AML-193 (cell line): ENCODE measurements at regions not wholly inside any gene's neighbourhood (a gene's known extent, or its start where the extent isn't known, plus 50 kb on each side); places are given as distances from the start of the nearest gene placed in this dataset.

Experiments
- DNase-seq, 2 experiments: peaks; one replicate each; lab custom pipeline; 2025; lab: John Stamatoyannopoulos, UW

DNA sequence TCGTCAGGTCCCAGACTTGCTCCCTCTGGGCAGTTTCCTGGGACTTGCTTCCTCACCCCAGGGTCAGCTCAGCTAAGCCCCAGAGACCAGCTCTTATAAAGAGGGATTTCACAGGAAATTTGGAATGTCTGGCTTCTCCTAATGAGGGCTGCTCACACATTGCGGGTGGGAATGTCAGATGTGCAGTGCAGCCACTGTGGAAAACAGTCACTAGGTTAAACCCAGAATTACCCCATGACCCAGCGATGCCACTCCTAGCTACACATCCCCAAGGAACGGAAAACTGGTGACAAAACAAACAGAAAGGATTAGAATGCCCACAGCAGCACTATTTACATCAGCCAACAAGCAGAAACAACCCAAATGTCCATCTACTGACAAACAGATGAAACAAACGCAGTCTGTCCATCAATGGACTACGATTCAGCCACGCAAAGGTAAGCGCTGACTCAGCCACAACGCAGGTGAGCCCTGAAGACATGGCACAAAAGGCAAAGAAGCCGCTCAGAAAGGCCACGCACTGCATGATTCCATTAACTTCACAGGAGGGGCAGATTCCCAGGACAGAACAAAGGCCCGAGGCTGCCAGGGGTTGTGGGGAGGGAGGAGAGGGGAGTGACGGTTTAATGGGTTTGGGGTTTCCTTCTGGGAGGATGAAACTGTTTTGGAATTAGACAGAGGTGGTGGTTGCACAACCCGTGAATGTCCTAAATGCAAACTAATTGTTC, 63.0 kb downstream of the NCOR2 start:
- no peak for DNase-seq

DNA sequence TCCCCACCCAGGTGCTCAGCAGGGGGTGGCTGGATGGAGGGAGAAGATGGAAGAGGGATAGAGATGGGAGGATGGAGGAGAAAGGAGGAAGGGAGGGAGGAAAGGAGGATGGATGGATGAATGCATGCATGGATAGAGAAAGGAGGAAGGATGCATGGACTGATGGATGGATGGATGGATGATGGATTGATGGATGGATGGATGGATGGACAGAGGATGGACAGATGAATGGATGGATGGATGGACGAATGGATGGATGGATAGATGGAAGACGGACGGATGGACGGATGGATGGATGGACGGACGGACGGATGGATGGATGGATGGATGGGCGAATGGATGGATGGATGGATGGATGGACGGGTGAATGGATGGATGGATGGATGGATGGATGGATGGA, 64.1 kb downstream of the NCOR2 start:
- DNase-seq: no peak

DNA sequence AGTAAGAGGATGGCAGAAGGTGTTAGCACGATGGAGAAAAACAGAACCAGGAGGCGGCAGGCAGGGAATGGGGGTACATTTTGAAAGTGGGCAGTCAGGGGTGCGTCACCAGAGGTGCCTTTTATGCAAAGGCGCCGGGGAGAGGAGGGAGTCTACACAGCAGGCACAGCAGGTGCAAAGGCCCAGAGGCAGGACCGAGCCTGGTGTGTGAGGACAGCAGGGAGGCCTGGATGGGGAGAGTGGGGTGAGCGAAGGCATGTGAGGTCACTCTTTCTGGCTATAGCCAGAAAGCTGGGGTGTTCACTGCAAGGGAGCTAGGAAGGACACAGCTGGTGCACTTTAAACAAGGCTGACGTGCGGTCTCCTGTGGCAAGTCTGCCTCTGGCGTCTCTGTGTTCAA, 65.0 kb downstream of the NCOR2 start:
- no peak for DNase-seq

- no peak for DNase-seq
These were observed 65.6 kb downstream of the NCOR2 start for GRCh38 chr12:124501827-124502226.

- DNase-seq: no peak
These were observed 66.3 kb downstream of the NCOR2 start for GRCh38 chr12:124501112-124501561.

DNA sequence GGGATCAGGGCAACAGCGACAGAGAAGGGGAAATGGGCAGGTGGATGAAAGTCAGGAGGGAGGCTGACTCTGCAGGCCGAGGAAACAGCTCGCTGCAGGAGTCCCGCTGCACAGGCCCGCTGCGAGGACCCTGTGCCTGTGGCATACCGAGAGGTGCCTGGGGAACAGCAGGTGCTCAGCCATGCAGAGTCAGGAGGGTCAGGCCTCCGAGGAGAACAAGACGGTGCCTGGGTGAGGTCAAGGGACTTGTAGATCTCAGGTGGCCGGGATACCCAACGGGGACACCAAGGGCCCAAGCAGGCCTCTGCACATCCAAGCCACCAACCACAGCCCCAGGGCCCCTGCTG, 67.5 kb downstream of the NCOR2 start:
- DNase-seq: no peak

- no peak for DNase-seq
These were observed 68.1 kb downstream of the NCOR2 start for GRCh38 chr12:124499190-124499753.

DNA sequence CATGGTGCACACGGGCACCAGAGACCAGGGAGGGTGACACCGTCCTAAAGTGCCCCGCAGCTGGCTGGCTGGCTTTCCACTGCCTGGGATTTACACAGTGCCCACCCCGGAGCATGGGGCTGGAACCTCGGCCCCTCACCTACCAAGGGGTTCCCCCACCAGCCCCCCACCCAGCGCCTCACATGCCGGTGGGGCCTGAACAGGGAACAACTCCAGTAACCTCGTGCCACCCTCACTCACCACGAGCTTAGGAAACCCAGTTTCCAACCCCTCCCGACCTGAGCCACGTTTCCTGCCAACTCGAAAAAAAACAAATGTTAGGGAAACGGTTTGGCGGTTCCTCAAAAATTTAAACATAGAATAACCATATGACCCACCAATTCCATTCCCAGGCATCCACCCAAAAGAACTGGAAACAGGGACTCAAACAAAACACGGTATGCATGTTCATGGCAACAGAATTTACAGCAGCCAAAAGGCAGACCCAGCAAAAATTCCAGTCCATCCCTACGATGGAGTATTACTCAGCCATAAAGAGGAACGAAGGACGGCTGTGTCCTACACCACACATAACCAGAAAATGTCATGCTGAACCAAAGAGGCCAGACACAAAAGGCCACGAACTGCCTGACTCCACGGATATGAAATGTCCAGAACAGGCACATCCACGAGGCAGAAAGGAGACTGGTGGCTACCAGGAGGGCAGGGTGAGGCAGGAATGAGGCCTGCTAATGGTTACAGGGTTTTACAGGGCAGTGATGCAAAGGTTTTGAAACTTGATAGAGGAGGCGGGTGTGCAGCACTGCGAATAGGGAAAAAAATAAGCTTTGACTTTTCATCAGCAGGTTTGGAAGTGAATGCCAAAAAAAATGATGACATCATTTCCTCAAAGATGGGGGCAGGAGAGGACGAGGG, 68.9 kb downstream of the NCOR2 start:
- DNase-seq: no peak

- DNase-seq: no peak
These were observed 69.8 kb downstream of the NCOR2 start for GRCh38 chr12:124497658-124498057.

DNA sequence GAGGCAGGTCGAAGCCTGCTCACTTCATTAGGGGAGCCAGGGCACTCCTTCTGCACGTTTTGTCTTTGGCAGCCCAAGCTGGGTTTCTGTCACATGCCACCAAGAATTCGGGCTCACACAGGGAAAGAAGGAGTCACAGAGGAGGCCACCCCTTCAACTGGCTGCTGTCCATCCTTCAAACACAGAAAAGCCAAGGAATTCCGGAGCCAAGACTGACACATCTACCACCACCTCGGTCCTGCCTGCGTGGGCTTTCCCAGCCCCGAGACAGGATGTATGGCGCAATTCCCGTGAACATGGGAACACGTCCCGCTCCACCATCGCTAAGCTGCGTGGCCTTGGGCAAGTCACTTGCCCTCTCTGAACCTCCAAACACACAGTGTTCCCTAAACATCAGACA, 70.4 kb downstream of the NCOR2 start:
- DNase-seq: no peak

GRCh38 chr12:124496584-124496983, 70.8 kb downstream of the NCOR2 start:
- DNase-seq: no peak

GRCh38 chr12:124495194-124495983, 72.0 kb downstream of the NCOR2 start:
- no peak for DNase-seq

GRCh38 chr12:124494751-124495129, 72.7 kb downstream of the NCOR2 start:
- DNase-seq: no peak

DNA sequence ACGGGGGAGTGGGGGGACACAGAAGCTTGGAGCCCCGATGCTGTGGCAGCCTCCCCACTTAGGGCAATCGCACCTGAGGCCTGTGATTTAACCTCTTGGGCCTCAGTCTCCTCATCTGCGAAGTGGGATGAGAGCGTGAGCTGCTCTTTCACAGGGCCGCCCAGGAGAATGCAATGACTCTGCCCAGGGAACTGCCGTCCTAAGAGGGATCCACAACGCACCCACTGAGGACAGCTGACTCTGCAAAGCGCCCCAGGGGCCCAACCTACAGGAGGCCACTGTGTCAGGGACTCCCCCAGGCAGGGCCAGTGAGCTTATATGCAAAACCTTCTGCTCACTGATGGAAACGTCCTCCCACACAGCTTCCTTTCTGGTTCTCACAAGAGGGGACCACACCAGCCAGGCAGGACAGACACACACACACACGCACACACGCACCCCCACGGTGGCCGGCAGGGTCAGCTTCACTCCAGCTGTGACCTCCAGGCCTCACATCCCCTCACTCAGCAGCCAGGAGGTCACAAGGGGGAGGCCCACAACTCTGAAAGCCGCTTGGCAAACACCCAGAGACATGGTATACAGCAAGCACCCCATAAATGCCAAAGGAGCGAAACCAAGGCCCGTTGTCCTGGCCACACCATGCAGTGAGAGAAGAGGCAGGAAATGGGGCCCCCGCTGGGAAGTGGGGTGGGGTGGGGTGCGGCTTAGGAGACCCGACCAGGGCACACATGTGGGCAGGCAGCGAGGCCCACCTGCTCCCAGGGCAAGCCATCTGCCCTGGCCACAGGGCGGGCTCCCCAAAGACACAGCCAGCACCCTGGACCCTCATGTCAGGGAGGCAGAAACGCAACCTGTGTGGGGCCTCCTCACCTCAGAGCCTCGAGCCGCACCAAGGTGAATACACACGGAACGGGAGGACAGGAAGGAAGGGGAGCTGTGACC, 73.3 kb downstream of the NCOR2 start:
- no peak for DNase-seq

GRCh38 chr12:124492879-124493808, 74.3 kb downstream of the NCOR2 start:
- DNase-seq: no peak

- DNase-seq: no peak
These were observed 75.5 kb downstream of the NCOR2 start for GRCh38 chr12:124491856-124492420.

- no peak for DNase-seq
These were observed 76.1 kb downstream of the NCOR2 start for GRCh38 chr12:124491310-124491709.

DNA sequence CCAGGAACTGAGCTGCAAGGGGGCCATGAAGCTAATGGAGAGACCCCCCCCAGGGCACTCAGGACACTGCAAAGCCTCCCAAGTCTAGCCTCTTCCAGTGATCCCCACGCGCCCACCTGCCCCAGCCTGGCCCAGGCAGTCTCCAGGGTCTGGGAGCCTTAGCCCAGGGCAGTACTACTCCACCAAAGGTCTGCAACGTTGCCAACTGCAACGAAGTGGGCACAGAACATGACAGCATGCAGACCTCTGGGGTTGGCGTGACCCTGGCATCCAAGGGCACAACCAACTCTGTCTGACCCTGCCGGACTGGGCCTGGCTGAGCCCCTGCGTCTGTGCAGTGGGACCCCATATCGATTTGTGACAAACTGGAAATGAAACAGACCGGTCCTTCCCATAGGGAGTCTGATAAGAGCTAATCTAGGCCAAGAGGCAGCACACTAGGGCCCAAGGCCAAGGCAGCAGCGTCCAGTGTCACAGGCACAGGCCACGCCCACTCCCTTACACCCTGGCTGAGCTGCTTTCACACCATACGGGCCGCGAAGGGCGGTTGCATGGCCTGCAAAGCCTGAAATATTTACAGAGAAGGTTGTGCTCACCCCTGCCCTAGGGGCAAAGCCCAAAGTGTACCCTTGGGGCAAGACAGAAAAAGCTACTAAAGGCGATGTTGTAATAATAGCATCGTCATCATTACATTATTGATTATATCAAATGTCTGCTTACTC, 76.7 kb downstream of the NCOR2 start:
- DNase-seq: no peak
